H1 (cell line): ENCODE measurements at regions not wholly inside any gene's neighbourhood (a gene's known extent, or its start where the extent isn't known, plus 50 kb on each side); places are given as distances from the start of the nearest gene placed in this dataset.

Experiments used
- CTCF ChIA-PET: fragments of 300-600 bp; sonication (Branson Sonifier 250); formaldehyde crosslinking; loops from one replicate; lab custom pipeline; 2021; ENCODE audit not compliant: partially characterized antibody; lab: Charles Lee
- POLR2A ChIA-PET: fragments of 300-600 bp; sonication (Branson Sonifier 250); formaldehyde crosslinking; loops from one replicate; lab custom pipeline; 2021; ENCODE audit warnings: inconsistent platforms; ENCODE audit not compliant: partially characterized antibody; lab: Charles Lee
- DNase-seq, 2 experiments: peaks; one replicate each; pipeline versions ENCODE4 v3.0.0 to v3.0.0-alpha.2; 2010 to 2022; ENCODE audit warnings: low spot score in 2 of 2, low read depth in 1 of 2, mixed read lengths in 1 of 2
- FAIRE-seq: peaks from 2 replicates; lab custom pipeline; 2011; peaks lifted over from hg19 to GRCh38; lab: Jason Lieb, UNC
- H2AFZ ChIP-seq: 2 replicates; pipeline ENCODE4 v1.8.1; 2012; ENCODE audit warnings: low read length, inconsistent platforms
- H2AK5ac ChIP-seq: 2 replicates; pipeline ENCODE4 v1.6.1; 2013; ENCODE audit warnings: low read depth, low read length
- H2BK120ac ChIP-seq: replicated peaks from 2 replicates; pipeline ENCODE3; 2013; ENCODE audit warnings: low read depth, low read length, inconsistent platforms
- H2BK12ac ChIP-seq: 2 replicates; pipeline ENCODE4 v1.6.1; 2013; ENCODE audit warnings: low read depth, low read length
- H2BK15ac ChIP-seq: 2 replicates; pipeline ENCODE4 v1.6.1; 2013; ENCODE audit warnings: low read length
- H2BK20ac ChIP-seq: 2 replicates; pipeline ENCODE4 v1.6.1; 2013; ENCODE audit warnings: low read length
- H2BK5ac ChIP-seq: 2 replicates; pipeline ENCODE4 v1.6.1; 2013; ENCODE audit warnings: low read depth, low read length
- H3K14ac ChIP-seq: 2 replicates; pipeline ENCODE4 v1.6.1; 2013; ENCODE audit warnings: inconsistent platforms; ENCODE audit not compliant: insufficient read length
- H3K18ac ChIP-seq: 2 replicates; pipeline ENCODE4 v1.6.1; 2013; ENCODE audit warnings: low read length; ENCODE audit errors: extremely low read depth
- H3K23ac ChIP-seq: 2 replicates; pipeline ENCODE4 v1.6.1; 2013; ENCODE audit warnings: inconsistent platforms; ENCODE audit not compliant: insufficient read length
- H3K23me2 ChIP-seq: 2 replicates; pipeline ENCODE4 v1.6.1; 2013; ENCODE audit warnings: low read depth, low read length
- H3K27ac ChIP-seq: 2 replicates; pipeline ENCODE4 v1.6.1; 2011; ENCODE audit warnings: low read depth, low read length, inconsistent platforms
- H3K27me3 ChIP-seq, 4 experiments: replicated peaks in 1 of 4; 1 replicate in 1 of 4; 2 replicates in 3 of 4; pipeline versions ENCODE4 v1.6.1 to v1.8.1; 2011 to 2013; ENCODE audit warnings: low read length in 3 of 4, mild to moderate bottlenecking in 3 of 4, inconsistent platforms in 2 of 4, mixed read lengths in 2 of 4, moderate library complexity in 1 of 4; ENCODE audit not compliant: control insufficient read depth in 3 of 4, insufficient read depth in 3 of 4; ENCODE audit errors: extremely low read depth in 1 of 4
- H3K36me3 ChIP-seq, 4 experiments: 2 replicates each; pipeline versions ENCODE4 v1.6.1 to v1.8.1; 2011 to 2013; ENCODE audit warnings: mild to moderate bottlenecking in 4 of 4, low read length in 3 of 4, moderate library complexity in 2 of 4, control low read depth in 1 of 4, inconsistent platforms in 1 of 4; ENCODE audit not compliant: insufficient read depth in 4 of 4, control insufficient read depth in 2 of 4
- H3K4ac ChIP-seq: replicated peaks from 2 replicates; pipeline ENCODE3; 2013; ENCODE audit warnings: low read length, low read depth, mixed read lengths, inconsistent platforms; ENCODE audit not compliant: insufficient read length
- H3K4me1 ChIP-seq, 4 experiments: replicated peaks in 1 of 4; 1 replicate in 1 of 4; 2 replicates in 3 of 4; pipeline versions ENCODE4 v1.6.1 to v1.8.1; 2011 to 2013; ENCODE audit warnings: low read length in 3 of 4, inconsistent platforms in 2 of 4, mixed read lengths in 1 of 4; ENCODE audit not compliant: insufficient read depth in 4 of 4, control insufficient read depth in 3 of 4
- H3K4me2 ChIP-seq, 2 experiments: 2 replicates each; pipeline versions ENCODE4 v1.6.1 to v1.8.1; 2011 to 2013; ENCODE audit warnings: low read depth in 2 of 2, low read length in 2 of 2, control low read depth in 1 of 2, inconsistent platforms in 1 of 2, mild to moderate bottlenecking in 1 of 2; ENCODE audit not compliant: insufficient read depth in 1 of 2
- H3K4me3 ChIP-seq, 4 experiments: fragments of 200-600, 300-600 bp in 1 of 4; sonication (generic), shearing (Covaris generic), sonication (Bioruptor Twin) in 1 of 4; 2 replicates each; pipeline versions ENCODE4 v1.5.1 to v1.8.1; 2011 to 2016; ENCODE audit warnings: low read length in 4 of 4, low read depth in 3 of 4, control low read depth in 2 of 4, inconsistent platforms in 2 of 4, mild to moderate bottlenecking in 2 of 4, mixed read lengths in 1 of 4, moderate library complexity in 1 of 4; ENCODE audit not compliant: insufficient read depth in 2 of 4; ENCODE audit errors: extremely low read depth in 1 of 4
- H3K56ac ChIP-seq: replicated peaks from 2 replicates; pipeline ENCODE3; 2013; ENCODE audit warnings: low read depth, mild to moderate bottlenecking, mixed read lengths, low read length, inconsistent platforms; ENCODE audit not compliant: insufficient read length
- H3K79me1 ChIP-seq: 2 replicates; pipeline ENCODE4 v1.6.1; 2013; ENCODE audit warnings: low read depth, low read length, control low read depth
- H3K79me2 ChIP-seq, 2 experiments: 2 replicates each; pipeline versions ENCODE4 v1.6.1 to v1.8.1; 2012 to 2013; ENCODE audit warnings: low read length in 2 of 2, mild to moderate bottlenecking in 2 of 2, inconsistent platforms in 1 of 2; ENCODE audit not compliant: insufficient read depth in 2 of 2, control insufficient read depth in 1 of 2
- H3K9ac ChIP-seq, 4 experiments: replicated peaks in 1 of 4; 1 replicate in 1 of 4; 2 replicates in 3 of 4; pipeline versions ENCODE4 v1.6.1 to v1.8.1; 2011 to 2013; ENCODE audit warnings: low read depth in 3 of 4, low read length in 3 of 4, control low read depth in 2 of 4, mild to moderate bottlenecking in 2 of 4, moderate library complexity in 2 of 4, inconsistent platforms in 1 of 4; ENCODE audit errors: extremely low read depth in 1 of 4
- H3K9me3 ChIP-seq, 2 experiments: 2 replicates each; pipeline versions ENCODE4 v1.6.1 to v1.8.1; 2012 to 2013; ENCODE audit warnings: mild to moderate bottlenecking in 2 of 2, moderate library complexity in 2 of 2, control low read depth in 1 of 2, inconsistent platforms in 1 of 2, low read depth in 1 of 2, low read length in 1 of 2, mixed read lengths in 1 of 2; ENCODE audit not compliant: insufficient read depth in 2 of 2
- H4K20me1 ChIP-seq, 2 experiments: replicated peaks in 1 of 2; 2 replicates each; pipeline versions ENCODE3 to v1.8.1; 2011 to 2013; ENCODE audit warnings: inconsistent platforms in 2 of 2, low read length in 2 of 2, mild to moderate bottlenecking in 1 of 2; ENCODE audit not compliant: insufficient read depth in 2 of 2, control insufficient read depth in 1 of 2
- H4K5ac ChIP-seq: 2 replicates; pipeline ENCODE4 v1.6.1; 2013; ENCODE audit warnings: low read length, low read depth, mixed read lengths, inconsistent platforms; ENCODE audit not compliant: insufficient read length
- H4K8ac ChIP-seq: 2 replicates; pipeline ENCODE4 v1.8.0; 2013; ENCODE audit warnings: mild to moderate bottlenecking, moderate library complexity, low read length, inconsistent platforms; ENCODE audit not compliant: insufficient read depth; ENCODE audit errors: extremely low read depth
- H4K91ac ChIP-seq: replicated peaks from 2 replicates; pipeline ENCODE3; 2013; ENCODE audit warnings: low read length, mixed read lengths, inconsistent platforms; ENCODE audit not compliant: insufficient read length
- MAX ChIP-seq: IDR thresholded peaks from 2 replicates; pipeline ENCODE4 v1.6.1; 2012; ENCODE audit warnings: inconsistent platforms
- SAP30 ChIP-seq: fragments of 300-600 bp; sonication (generic); IDR thresholded peaks from 2 replicates; pipeline ENCODE4 v1.7.1; 2012; ENCODE audit warnings: low read length, moderate library complexity, mild to moderate bottlenecking, inconsistent platforms; ENCODE audit not compliant: insufficient read depth, insufficient replicate concordance
- SRF ChIP-seq: IDR thresholded peaks from 2 replicates; pipeline ENCODE4 v1.6.1; 2011; ENCODE audit warnings: mild to moderate bottlenecking, low read depth, low read length, moderate library complexity
- TCF12 ChIP-seq: IDR thresholded peaks from 2 replicates; pipeline ENCODE4 v1.6.1; 2011; ENCODE audit warnings: low read depth, mild to moderate bottlenecking, low read length
- WGBS, 2 experiments: shearing (Covaris generic) in 1 of 2; methylation state at CpG; one replicate each; pipeline versions ENCODE4 v1.1.6 to v1.1.7; 2013 to 2015; ENCODE audit warnings: low lambda C conversion rate in 2 of 2, mixed read lengths in 2 of 2, inconsistent platforms in 1 of 2, low coverage in 1 of 2, missing lambda C conversion rate in 1 of 2; ENCODE audit not compliant: insufficient replicate concordance in 2 of 2, insufficient coverage in 1 of 2, insufficient read length in 1 of 2; ENCODE audit errors: extremely low coverage in 1 of 2, missing lambda C conversion rate in 1 of 2; 5-methylcytosine and 5-hydroxymethylcytosine counted together

GRCh38 chrX:87805829-87806490 is 288.4 kb downstream of the KLHL4 start:
- ChIA-PET POLR2A (no interaction called here), CTCF (no interaction called here)
- H2BK15ac ChIP-seq: no peak overlapping the region
- H2BK5ac ChIP-seq: no peak overlapping the region
- no peaks in the 10 kb centered on the region for H3K36me3 ChIP-seq
- no peaks in the 10 kb centered on the region for H3K79me1 ChIP-seq
- H2BK12ac ChIP-seq: no peak overlapping the region
- no peak overlapping the region for H3K4me3 ChIP-seq
- H3K14ac ChIP-seq: no peak overlapping the region
- H3K18ac ChIP-seq: no peak overlapping the region
- H4K91ac ChIP-seq: no peak overlapping the region
- peaks cover 0 to 5% of the 10 kb centered on the region in 2 experiments; a peak in 1 of 4 replicates for H3K9me3 ChIP-seq
- H3K23ac ChIP-seq: no peak overlapping the region
- no peaks in the 10 kb centered on the region for H4K20me1 ChIP-seq
- H2BK20ac ChIP-seq: no peak overlapping the region
- no peak overlapping the region for H2AFZ ChIP-seq
- H4K8ac ChIP-seq: no peak overlapping the region
- H3K56ac ChIP-seq: no peak overlapping the region
- H2AK5ac ChIP-seq: no peak overlapping the region
- no peaks in the 10 kb centered on the region for H3K79me2 ChIP-seq
- whole genome bisulfite sequencing, 2 experiments: 71% methylated on average over 5 of the region's 5 CpGs; no CpG with 5 or more reads in 1 of the 2 experiments
- H3K23me2 ChIP-seq: no peaks in the 10 kb centered on the region
- H3K4ac ChIP-seq: no peak overlapping the region
- no peaks in the 10 kb centered on the region for H3K27me3 ChIP-seq
- H2BK120ac ChIP-seq: no peak overlapping the region
- no peak for DNase-seq
- no peak overlapping the region for H4K5ac ChIP-seq
- peak; percentile 58 for FAIRE-seq
- no peak overlapping the region for H3K9ac ChIP-seq
- H3K4me1 ChIP-seq: no peaks in the 10 kb centered on the region
- no peak overlapping the region for H3K27ac ChIP-seq
- TF ChIP-seq SAP30: no peak
- TF ChIP-seq SRF: no peak
- TF ChIP-seq TCF12: no peak
- TF ChIP-seq MAX: no peak
- TF ChIP-seq, all 59 proteins: peak for 0
- H3K4me2 ChIP-seq: no peak overlapping the region
